Psoas muscle (tissue), 7 donors: ENCODE measurements at regions not wholly inside any gene's neighbourhood (a gene's known extent, or its start where the extent isn't known, plus 50 kb on each side); places are given as distances from the start of the nearest gene placed in this dataset.

ENCODE experiments used
- ATAC-seq, 4 donors: fragments of 200-7000 bp; cut with Tn5 transposase; one replicate each; pipeline ENCODE4 v1.9.1; 2020; ENCODE audit warnings: moderate library complexity in 3 of 4, mild to moderate bottlenecking in 2 of 4
- DNase-seq, 2 donors: peaks; one replicate each; pipeline ENCODE4 v3.0.0-alpha.2; 2020
- H3K27ac ChIP-seq: fragments of 200-600 bp; one replicate; pipeline ENCODE4 v1.8.0; 2022
- H3K27me3 ChIP-seq, 3 donors: fragments of 200-600 bp in 1 of 3; one replicate each; pipeline versions ENCODE4 v1.6.1 to v1.8.0; 2013 to 2022; ENCODE audit warnings: low read length in 2 of 3, mild to moderate bottlenecking in 2 of 3, moderate library complexity in 1 of 3; ENCODE audit not compliant: insufficient read depth in 3 of 3
- H3K36me3 ChIP-seq, 2 donors: fragments of 200-600 bp in 1 of 2; one replicate each; pipeline versions ENCODE4 v1.6.1 to v1.8.0; 2013 to 2022; ENCODE audit warnings: low read depth in 1 of 2, mild to moderate bottlenecking in 1 of 2, moderate library complexity in 1 of 2; ENCODE audit not compliant: insufficient read depth in 1 of 2
- H3K4me1 ChIP-seq: fragments of 200-600 bp; one replicate; pipeline ENCODE4 v1.8.0; 2022
- H3K4me3 ChIP-seq: fragments of 200-600 bp; one replicate; pipeline ENCODE4 v1.8.0; 2022; ENCODE audit warnings: mild to moderate bottlenecking
- H3K9me3 ChIP-seq: fragments of 200-600 bp; one replicate; pipeline ENCODE4 v1.8.0; 2022
- WGBS, 3 donors: extraction: QIAGEN DNeasy Blood & Tissue Kit; methylation state at CpG; one replicate each; pipeline versions ENCODE4 v1.1.6 to v1.1.7; 2013; 5-methylcytosine and 5-hydroxymethylcytosine counted together
- intact Hi-C, 2 donors: fragments of 100-400 bp; cut with DNase I; formaldehyde crosslinking; loops; one replicate each; pipeline versions ENCODE4 v1.11.0 to v1.14.2; 2022
- TF ChIP-seq, protein P1 (sequence below): fragments of 200-600 bp; IDR thresholded peaks from one replicate; pipeline ENCODE4 v1.8.0; 2022; ENCODE audit warnings: antibody characterized with exemption
- donor health status: healthy with polysubstance abuse.
- donor health status: DM: no; HTN: no; CAD: no; lungs with moderate emphysema.
- donor health status: Bipolar disorder and iron deficiency.
- donor health status: healthy.
- donor health status: DM: yes; HTN: yes; CAD: no.
- donor health status: DM: no; HTN: no; CAD: no.
- donor health status: DM: yes; HTN: yes; CAD: no.

DNA sequence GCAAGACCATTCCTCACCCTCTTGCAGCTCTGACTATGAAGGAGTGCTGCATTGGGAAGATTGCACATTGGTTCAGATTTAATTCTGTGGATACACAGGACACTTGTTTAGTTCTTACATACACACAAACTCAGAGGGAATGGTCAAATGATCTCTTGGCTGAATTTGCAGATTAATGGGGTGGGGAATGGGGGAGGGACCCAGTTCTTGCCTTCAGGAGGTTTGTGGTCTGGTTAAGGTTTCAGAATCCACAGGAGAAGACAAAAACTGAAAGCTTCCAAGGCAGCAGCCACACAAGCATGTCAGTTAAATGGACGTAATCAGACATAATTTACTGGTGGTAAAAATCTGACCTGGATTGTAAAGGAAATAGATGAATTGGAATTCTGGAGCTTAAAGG, 257.1 kb upstream of the ROPN1 start:
- Histone ChIP-seq H3K9me3 (no peaks in the 10 kb centered on the region), H3K36me3 (no peaks in the 10 kb centered on the region), H3K4me3 (no peak overlapping the region), H3K27ac (peak overlapping the region; percentile 74), H3K27me3 (no peaks in the 10 kb centered on the region), H3K4me1 (peaks cover 25% of the 10 kb centered on the region)
- TF ChIP-seq, protein P1, sequence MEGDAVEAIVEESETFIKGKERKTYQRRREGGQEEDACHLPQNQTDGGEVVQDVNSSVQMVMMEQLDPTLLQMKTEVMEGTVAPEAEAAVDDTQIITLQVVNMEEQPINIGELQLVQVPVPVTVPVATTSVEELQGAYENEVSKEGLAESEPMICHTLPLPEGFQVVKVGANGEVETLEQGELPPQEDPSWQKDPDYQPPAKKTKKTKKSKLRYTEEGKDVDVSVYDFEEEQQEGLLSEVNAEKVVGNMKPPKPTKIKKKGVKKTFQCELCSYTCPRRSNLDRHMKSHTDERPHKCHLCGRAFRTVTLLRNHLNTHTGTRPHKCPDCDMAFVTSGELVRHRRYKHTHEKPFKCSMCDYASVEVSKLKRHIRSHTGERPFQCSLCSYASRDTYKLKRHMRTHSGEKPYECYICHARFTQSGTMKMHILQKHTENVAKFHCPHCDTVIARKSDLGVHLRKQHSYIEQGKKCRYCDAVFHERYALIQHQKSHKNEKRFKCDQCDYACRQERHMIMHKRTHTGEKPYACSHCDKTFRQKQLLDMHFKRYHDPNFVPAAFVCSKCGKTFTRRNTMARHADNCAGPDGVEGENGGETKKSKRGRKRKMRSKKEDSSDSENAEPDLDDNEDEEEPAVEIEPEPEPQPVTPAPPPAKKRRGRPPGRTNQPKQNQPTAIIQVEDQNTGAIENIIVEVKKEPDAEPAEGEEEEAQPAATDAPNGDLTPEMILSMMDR = no peak
- intact Hi-C loops = loop anchor here in 1 of 2 donors (10.0 kb wide), 1 partner anchor 214 kb away; the partner anchor contains the start of gene KALRN
- DNase-seq (no peak), ATAC-seq (no peak)
- WGBS, 3 donors = 76 to 88% (median 79%) methylated on average over 1 of the region's 1 CpG

DNA sequence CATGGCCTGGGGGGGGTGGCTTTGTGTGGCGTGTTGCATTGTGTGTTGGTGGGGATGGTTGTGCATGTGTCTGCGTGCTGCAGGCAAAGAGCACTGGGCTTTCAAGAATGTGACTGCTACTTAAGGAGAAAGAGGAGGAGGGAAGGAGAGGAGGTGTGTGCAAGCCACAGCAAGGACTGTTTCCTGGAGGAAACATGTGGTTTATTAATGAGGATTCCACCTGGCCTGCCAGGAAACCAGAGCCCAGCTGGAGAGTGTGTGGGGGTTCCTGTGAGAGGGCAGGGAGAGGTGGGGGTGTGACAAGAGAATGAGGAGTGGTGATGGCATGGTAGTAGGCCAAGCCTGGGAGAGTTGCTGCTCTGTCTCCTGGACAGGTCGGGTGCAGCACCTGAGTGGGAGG, 258.1 kb upstream of the ROPN1 start:
- no peaks in the 10 kb centered on the region for H3K36me3 ChIP-seq
- H3K9me3 ChIP-seq = no peaks in the 10 kb centered on the region
- H3K27me3 ChIP-seq = no peaks in the 10 kb centered on the region
- 56 to 77% (median 70%) methylated on average over 3 of the region's 3 CpGs for WGBS, 3 donors
- DNase-seq (no peak), ATAC-seq (no peak)
- H3K4me1 ChIP-seq = peaks cover 25% of the 10 kb centered on the region
- no peak overlapping the region for H3K27ac ChIP-seq
- no peak overlapping the region for H3K4me3 ChIP-seq
- intact Hi-C loops = no loop called here
- TF ChIP-seq, protein P1 = no peak

DNA sequence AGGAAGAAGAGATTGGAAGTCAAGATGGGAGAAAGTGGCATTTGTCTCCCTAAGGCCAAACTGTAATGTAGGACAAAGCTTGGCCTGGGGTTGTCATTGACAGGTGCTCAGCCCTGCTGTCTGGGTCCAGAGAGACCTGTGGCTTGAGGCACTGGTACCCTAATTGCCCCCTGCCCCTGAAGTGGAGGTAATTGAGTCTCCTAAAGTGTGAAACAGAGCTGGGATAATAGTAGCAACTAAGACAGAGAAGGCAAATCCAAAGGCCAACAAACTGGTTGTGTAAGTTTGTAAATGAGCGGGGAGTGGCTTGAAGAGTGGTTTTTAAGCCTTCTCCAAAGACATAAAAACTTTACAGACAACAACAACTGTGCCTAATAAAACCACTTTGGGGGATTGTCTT, 264.2 kb upstream of the ROPN1 start:
- DNase-seq (no peak), ATAC-seq (no peak)
- H3K27me3 ChIP-seq = no peaks in the 10 kb centered on the region
- H3K9me3 ChIP-seq = no peaks in the 10 kb centered on the region
- H3K36me3 ChIP-seq = no peaks in the 10 kb centered on the region
- intact Hi-C loops = no loop called here
- TF ChIP-seq, protein P1 = no peak
- peaks cover 14% of the 10 kb centered on the region for H3K4me1 ChIP-seq
- 93 to 95% (median 95%) methylated on average over 1 of the region's 1 CpG for WGBS, 3 donors
- no peak overlapping the region for H3K27ac ChIP-seq
- H3K4me3 ChIP-seq = no peak overlapping the region

DNA sequence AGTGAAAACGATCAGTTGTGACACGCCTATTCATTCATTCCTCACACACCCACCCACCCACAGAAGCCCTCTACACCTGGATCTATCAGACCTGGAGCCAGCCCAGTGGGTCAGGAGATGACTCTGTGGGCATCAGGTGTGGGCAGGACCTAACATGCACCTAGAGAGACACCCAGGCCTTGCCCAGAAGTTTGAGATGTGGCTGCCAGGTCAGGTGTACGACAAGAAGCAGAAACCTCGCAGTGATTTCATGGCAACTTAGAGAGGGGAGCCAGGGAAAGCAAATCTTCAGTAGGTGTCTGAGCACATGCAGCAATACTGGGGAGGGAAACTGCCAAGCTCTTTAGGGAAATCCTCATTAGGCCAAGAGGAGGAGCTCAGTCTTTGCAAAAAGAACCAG, 264.7 kb upstream of the ROPN1 start:
- Histone ChIP-seq H3K9me3 (no peaks in the 10 kb centered on the region), H3K27ac (no peak overlapping the region), H3K4me3 (no peak overlapping the region), H3K27me3 (no peaks in the 10 kb centered on the region), H3K36me3 (no peaks in the 10 kb centered on the region), H3K4me1 (peaks cover 14% of the 10 kb centered on the region)
- 70 to 78% (median 77%) methylated on average over 4 of the region's 4 CpGs for WGBS, 3 donors
- ATAC-seq (no peak), DNase-seq (no peak)
- intact Hi-C loops = no loop called here
- TF ChIP-seq, protein P1 = no peak

DNA sequence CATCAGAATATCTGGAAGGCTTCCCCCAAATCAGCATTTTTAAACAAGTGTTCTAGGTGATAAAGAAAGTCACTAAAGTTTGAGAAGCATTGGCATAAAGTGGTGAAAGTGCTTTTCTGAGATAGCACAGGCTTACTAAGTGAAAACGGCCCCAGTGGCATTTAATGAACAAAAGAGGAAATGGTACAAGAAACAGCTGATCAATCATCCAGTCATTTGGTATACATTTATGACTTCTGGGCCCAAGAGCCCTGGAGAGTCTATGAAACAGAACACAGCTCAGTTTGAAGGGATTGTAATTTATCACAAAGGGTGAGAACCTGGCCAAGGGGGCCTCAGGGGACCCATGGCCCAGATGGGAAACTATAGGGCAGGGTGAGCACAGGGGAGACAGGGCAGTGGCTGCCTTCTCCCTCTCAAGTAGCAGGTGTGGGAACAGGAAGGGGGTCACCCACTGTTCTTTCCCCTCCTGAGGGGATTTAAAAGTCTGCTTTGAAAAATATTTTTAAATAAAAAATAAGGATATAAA, 265.5 kb upstream of the ROPN1 start:
- Histone ChIP-seq H3K36me3 (no peaks in the 10 kb centered on the region), H3K9me3 (no peaks in the 10 kb centered on the region), H3K4me3 (no peak overlapping the region), H3K4me1 (peaks cover 14% of the 10 kb centered on the region), H3K27ac (no peak overlapping the region), H3K27me3 (no peaks in the 10 kb centered on the region)
- no peak for DNase-seq
- intact Hi-C loops = no loop called here
- 0 to 4% (median 0%) methylated on average over 1 of the region's 1 CpG for WGBS, 3 donors
- ATAC-seq = no peak
- TF ChIP-seq, protein P1 = no peak
